OCI-LY7 (cell line): ENCODE measurements at regions not wholly inside any gene's neighbourhood (a gene's known extent, or its start where the extent isn't known, plus 50 kb on each side); places are given as distances from the start of the nearest gene placed in this dataset.

Experiments used
- BruUV-seq: library from RNA; stranded (reverse); fragments of 400-500 nt; replicated peaks from 2 replicates; lab custom pipeline; 2021; lab: Mats Ljungman, UMichigan
- CTCF ChIA-PET: fragments of 300-600 bp; sonication (Branson Sonifier 250); formaldehyde crosslinking; loops from one replicate; lab custom pipeline; 2022; ENCODE audit warnings: antibody characterized with exemption; ENCODE audit not compliant: unreplicated experiment; lab: Charles Lee
- POLR2A ChIA-PET: fragments of 300-600 bp; sonication (Branson Sonifier 250); formaldehyde crosslinking; loops from one replicate; lab custom pipeline; 2022; ENCODE audit warnings: antibody characterized with exemption; lab: Charles Lee
- DNase-seq: peaks from one replicate; pipeline ENCODE4 v3.0.0-alpha.2; 2015; ENCODE audit warnings: low spot score
- H2AFZ ChIP-seq: fragments of 200-600 bp; sonication (generic), shearing (Covaris generic); 2 replicates; pipeline ENCODE4 v1.6.1; 2014; ENCODE audit warnings: mild to moderate bottlenecking, antibody characterized with exemption, low read length, moderate library complexity
- H3K27ac ChIP-seq: fragments of 200-600 bp; sonication (generic); 2 replicates; pipeline ENCODE4 v1.5.1; 2014; ENCODE audit warnings: mixed run types, low read depth, mild to moderate bottlenecking, moderate library complexity, low read length, inconsistent platforms; ENCODE audit not compliant: poor library complexity, severe bottlenecking
- H3K36me3 ChIP-seq: fragments of 200-600 bp; sonication (generic); 2 replicates; pipeline ENCODE4 v1.6.1; 2014; ENCODE audit warnings: mild to moderate bottlenecking, antibody characterized with exemption, low read length, moderate library complexity, mixed read lengths; ENCODE audit not compliant: insufficient read depth
- H3K4me1 ChIP-seq: fragments of 200-600 bp; sonication (generic); 2 replicates; pipeline ENCODE4 v1.5.1; 2014; ENCODE audit warnings: mild to moderate bottlenecking, low read length; ENCODE audit not compliant: insufficient read depth, poor library complexity, severe bottlenecking
- H3K4me2 ChIP-seq: fragments of 200-600 bp; sonication (generic); 2 replicates; pipeline ENCODE4 v1.6.1; 2014; ENCODE audit warnings: mild to moderate bottlenecking, low read length
- H3K4me3 ChIP-seq: fragments of 200-600 bp; sonication (generic); 2 replicates; pipeline ENCODE4 v1.5.1; 2014; ENCODE audit warnings: mild to moderate bottlenecking, low read depth, low read length; ENCODE audit not compliant: poor library complexity, severe bottlenecking
- H3K79me2 ChIP-seq: fragments of 200-600 bp; sonication (generic); 2 replicates; pipeline ENCODE4 v1.6.1; 2016; ENCODE audit warnings: low read depth, mild to moderate bottlenecking, low read length, moderate library complexity, mixed read lengths; ENCODE audit not compliant: insufficient read depth
- H3K9me2 ChIP-seq: fragments of 200-600 bp; sonication (generic); 2 replicates; pipeline ENCODE4 v1.6.1; 2016; ENCODE audit warnings: mild to moderate bottlenecking, low read length, mixed read lengths; ENCODE audit not compliant: insufficient read depth
- H3K9me3 ChIP-seq: fragments of 200-600 bp; sonication (generic); 2 replicates; pipeline ENCODE4 v1.6.1; 2014; ENCODE audit warnings: mild to moderate bottlenecking, mixed run types, low read length, mixed read lengths
- H4K20me1 ChIP-seq: fragments of 200-600 bp; sonication (generic); 2 replicates; pipeline ENCODE4 v1.6.1; 2014; ENCODE audit warnings: mild to moderate bottlenecking, antibody characterized with exemption, low read length, moderate library complexity, mixed read lengths; ENCODE audit not compliant: insufficient read depth
- CTCF ChIP-seq: fragments of 200-600 bp; sonication (generic); conservative IDR thresholded peaks from 2 replicates; pipeline ENCODE4 v1.5.1; 2014; ENCODE audit warnings: mild to moderate bottlenecking, antibody characterized with exemption, low read length, moderate library complexity, mixed read lengths
- EZH2phosphoT487 ChIP-seq: fragments of 200-600 bp; sonication (generic); IDR thresholded peaks from 2 replicates; pipeline ENCODE4 v1.6.1; 2018; ENCODE audit warnings: low read depth, borderline replicate concordance, mild to moderate bottlenecking, mixed run types, antibody characterized with exemption, low read length, moderate library complexity, mixed read lengths
- intact Hi-C: fragments of 100-400 bp; cut with micrococcal nuclease; formaldehyde crosslinking; loops from one replicate; pipeline ENCODE4 v1.10.0; 2022; ENCODE audit not compliant: unreplicated experiment

DNA sequence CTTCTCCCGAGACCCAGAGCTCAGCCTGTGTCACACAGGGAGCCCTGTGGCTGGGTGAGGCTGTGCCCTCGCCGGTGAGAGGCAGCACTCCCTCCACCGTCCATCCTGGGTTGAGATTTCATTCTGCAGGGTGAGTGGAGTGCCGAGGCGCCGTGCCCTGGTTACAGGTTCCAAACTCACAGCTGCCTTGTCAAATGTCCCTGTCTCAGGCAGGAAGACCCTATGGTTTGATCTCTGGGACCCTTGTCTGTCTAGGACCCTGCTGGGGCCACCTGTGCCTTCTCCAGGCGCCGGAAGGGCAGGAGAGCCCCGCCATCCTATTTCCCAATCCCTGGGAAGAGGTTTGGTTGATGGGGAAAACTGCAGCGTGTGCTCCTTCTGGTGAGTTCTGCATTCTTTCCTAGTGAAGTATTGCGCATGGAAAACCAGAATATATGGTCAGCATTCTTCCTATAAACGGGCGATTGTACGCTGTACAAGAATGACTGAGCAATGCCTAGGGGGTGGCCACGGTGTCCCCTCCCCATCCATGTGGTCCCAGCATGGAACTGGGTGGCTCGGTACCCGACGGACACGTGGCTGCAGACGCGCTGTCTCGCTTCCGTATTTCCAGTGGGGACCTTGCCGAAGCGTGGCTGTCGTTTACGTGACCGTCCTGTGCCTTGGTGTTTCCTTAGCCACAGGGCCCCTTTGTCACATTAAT is 95.9 kb upstream of the COL5A1 start:
- Histone ChIP-seq H3K9me2 (no peaks in the 10 kb centered on the region), H3K36me3 (no peaks in the 10 kb centered on the region), H3K9me3 (no peaks in the 10 kb centered on the region), H2AFZ (no peak overlapping the region), H3K79me2 (no peaks in the 10 kb centered on the region), H3K4me1 (no peaks in the 10 kb centered on the region), H4K20me1 (no peaks in the 10 kb centered on the region), H3K4me2 (no peak overlapping the region), H3K4me3 (no peak overlapping the region), H3K27ac (no peak overlapping the region)
- ChIA-PET POLR2A (no interaction called here), CTCF (no interaction called here)
- intact Hi-C loops, result no loop called here
- TF ChIP-seq EZH2phosphoT487, result no peak
- no peak for TF ChIP-seq CTCF
- BruUV-seq, result no TSS peak
- DNase-seq, result no peak

DNA sequence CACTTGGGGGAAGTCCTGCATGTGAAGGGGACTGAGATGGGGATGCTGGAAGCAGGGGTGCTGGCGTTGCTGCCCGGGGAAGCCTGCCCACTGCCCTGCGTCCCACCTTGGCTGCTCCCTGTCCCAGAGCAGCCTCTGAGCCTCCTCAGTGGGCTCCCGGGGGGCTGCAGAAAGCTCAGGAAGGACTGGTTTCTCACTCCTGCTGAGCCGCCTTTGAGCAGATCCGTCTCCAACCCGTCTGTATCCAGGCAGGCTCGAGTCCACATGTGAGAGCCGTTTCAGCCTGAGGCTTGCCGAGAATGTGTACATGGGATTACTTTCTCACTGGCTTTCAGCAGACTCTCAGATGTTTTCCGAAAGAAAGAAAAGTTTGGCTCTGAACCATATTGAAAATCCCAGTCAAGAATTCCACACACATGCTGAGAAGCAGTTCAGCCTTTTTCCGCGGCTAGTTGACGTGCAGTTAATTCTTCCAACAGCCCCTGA is 95.3 kb upstream of the COL5A1 start:
- Histone ChIP-seq H4K20me1 (no peaks in the 10 kb centered on the region), H3K9me2 (no peaks in the 10 kb centered on the region), H3K4me3 (no peak overlapping the region), H3K4me2 (no peak overlapping the region), H3K36me3 (no peaks in the 10 kb centered on the region), H3K27ac (no peak overlapping the region), H3K79me2 (no peaks in the 10 kb centered on the region), H3K4me1 (no peaks in the 10 kb centered on the region), H2AFZ (no peak overlapping the region), H3K9me3 (no peaks in the 10 kb centered on the region)
- intact Hi-C loops, result no loop called here
- BruUV-seq, result no TSS peak
- no peak for DNase-seq
- CTCF ChIA-PET, result no interaction called here
- TF ChIP-seq EZH2phosphoT487 (no peak), CTCF (no peak)
- POLR2A ChIA-PET, result no interaction called here

DNA sequence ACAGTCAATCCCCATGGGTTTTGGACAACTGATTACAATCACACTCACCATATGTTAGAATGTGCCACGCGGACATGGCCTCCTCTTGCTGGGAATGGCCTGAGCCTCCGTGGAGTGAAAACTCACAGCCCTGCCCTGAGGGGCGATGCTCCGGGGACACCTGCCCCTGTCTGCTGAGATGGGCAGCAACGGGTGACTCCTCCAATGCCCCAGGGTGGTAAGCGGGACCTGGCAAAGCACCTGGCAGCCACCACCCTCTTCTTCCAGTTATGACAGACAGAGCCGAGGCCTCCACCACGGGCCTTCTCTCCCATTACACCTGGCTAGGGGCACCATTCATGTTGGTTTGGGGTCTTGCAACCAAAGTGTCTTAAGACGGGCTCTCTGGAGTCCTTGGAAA is 94.9 kb upstream of the COL5A1 start:
- Histone ChIP-seq H3K4me1 (no peaks in the 10 kb centered on the region), H3K27ac (no peak overlapping the region), H3K9me2 (no peaks in the 10 kb centered on the region), H3K4me3 (no peak overlapping the region), H4K20me1 (no peaks in the 10 kb centered on the region), H3K9me3 (no peaks in the 10 kb centered on the region), H3K4me2 (no peak overlapping the region), H2AFZ (no peak overlapping the region), H3K36me3 (no peaks in the 10 kb centered on the region), H3K79me2 (no peaks in the 10 kb centered on the region)
- CTCF ChIA-PET, result no interaction called here
- no peak for DNase-seq
- TF ChIP-seq EZH2phosphoT487 (no peak), CTCF (no peak)
- BruUV-seq, result no TSS peak
- POLR2A ChIA-PET, result no interaction called here
- intact Hi-C loops, result no loop called here
